GM19324 (cell line): ENCODE measurements at regions not wholly inside any gene's neighbourhood (a gene's known extent, or its start where the extent isn't known, plus 50 kb on each side); places are given as distances from the start of the nearest gene placed in this dataset.

ENCODE experiments used
- ATAC-seq: cut with Tn5 transposase; IDR thresholded peaks from one replicate; pipeline ENCODE4 v1.9.1; 2021; ENCODE audit warnings: mild to moderate bottlenecking, moderate library complexity; ENCODE audit not compliant: unreplicated experiment, low FRiP score

GRCh38 chr15:81454024-81454423 is 80.0 kb upstream of the TMC3 start:
- ATAC-seq = no peak

GRCh38 chr15:81450721-81451120 is 76.7 kb upstream of the TMC3 start:
- no peak for ATAC-seq

GRCh38 chr15:81449836-81450474 is 75.9 kb upstream of the TMC3 start:
- ATAC-seq = no peak

GRCh38 chr15:81443040-81443820 is 69.2 kb upstream of the TMC3 start:
- no peak for ATAC-seq

GRCh38 chr15:81442454-81442853 is 68.4 kb upstream of the TMC3 start:
- ATAC-seq = no peak

GRCh38 chr15:81434851-81435250 is 60.8 kb upstream of the TMC3 start:
- ATAC-seq = no peak

- ATAC-seq = no peak
These were observed 59.4 kb upstream of the TMC3 start for GRCh38 chr15:81433462-81433861.

- no peak for ATAC-seq
These were observed 58.2 kb upstream of the TMC3 start for GRCh38 chr15:81432179-81432578.

GRCh38 chr15:81427176-81427575 is 53.2 kb upstream of the TMC3 start:
- no peak for ATAC-seq

GRCh38 chr15:81425905-81426304 is 51.9 kb upstream of the TMC3 start:
- no peak for ATAC-seq
